Loucy (cell line): ENCODE measurements at regions not wholly inside any gene's neighbourhood (a gene's known extent, or its start where the extent isn't known, plus 50 kb on each side); places are given as distances from the start of the nearest gene placed in this dataset.

Experiments
- H2AFZ ChIP-seq: fragments of 200-600 bp; sonication (generic); 2 replicates; pipeline ENCODE4 v1.6.0; 2016; ENCODE audit warnings: antibody characterized with exemption, mild to moderate bottlenecking, low read length, moderate library complexity
- H3F3A ChIP-seq: fragments of 200-600 bp; 2 replicates; pipeline ENCODE4 v1.6.0; 2016; ENCODE audit warnings: antibody characterized with exemption, low read depth, mild to moderate bottlenecking
- H3K27me3 ChIP-seq: fragments of 200-600 bp; sonication (generic); 2 replicates; pipeline ENCODE4 v1.6.1; 2014; ENCODE audit warnings: low read length, mild to moderate bottlenecking; ENCODE audit not compliant: insufficient read depth, poor library complexity, severe bottlenecking
- H3K36me3 ChIP-seq: fragments of 200-600 bp; sonication (generic); 2 replicates; pipeline ENCODE4 v1.6.1; 2016; ENCODE audit warnings: low read length; ENCODE audit not compliant: insufficient read depth
- H3K4me1 ChIP-seq: fragments of 200-600 bp; sonication (generic); 2 replicates; pipeline ENCODE4 v1.5.1; 2014; ENCODE audit warnings: low read length, mild to moderate bottlenecking; ENCODE audit not compliant: insufficient read depth, poor library complexity, severe bottlenecking
- H3K4me2 ChIP-seq: fragments of 200-600 bp; sonication (generic); 2 replicates; pipeline ENCODE4 v1.6.0; 2014; ENCODE audit warnings: antibody characterized with exemption, low read length, low read depth, mild to moderate bottlenecking; ENCODE audit not compliant: poor library complexity, severe bottlenecking
- H3K4me3 ChIP-seq: fragments of 200-600 bp; sonication (generic); 2 replicates; pipeline ENCODE4 v1.5.1; 2014; ENCODE audit warnings: low read length, mild to moderate bottlenecking, mixed read lengths; ENCODE audit not compliant: poor library complexity, severe bottlenecking
- H3K79me2 ChIP-seq: fragments of 200-600 bp; sonication (generic); 2 replicates; pipeline ENCODE4 v1.6.1; 2014; ENCODE audit warnings: low read length; ENCODE audit not compliant: insufficient read depth
- H3K9ac ChIP-seq: fragments of 200-600 bp; sonication (generic); 2 replicates; pipeline ENCODE4 v1.6.0; 2014; ENCODE audit warnings: mild to moderate bottlenecking, low read depth, low read length, moderate library complexity; ENCODE audit not compliant: poor library complexity, severe bottlenecking
- H3K9me2 ChIP-seq: fragments of 200-600 bp; sonication (generic); replicated peaks from 2 replicates; pipeline ENCODE4 v1.6.1; 2016; ENCODE audit warnings: low read depth, low read length, mixed read lengths
- H3K9me3 ChIP-seq: fragments of 200-600 bp; sonication (generic); 2 replicates; pipeline ENCODE4 v1.6.1; 2014; ENCODE audit warnings: mild to moderate bottlenecking, antibody characterized with exemption, low read length, low read depth; ENCODE audit not compliant: insufficient read depth
- H4K20me1 ChIP-seq: fragments of 200-600 bp; sonication (generic); 2 replicates; pipeline ENCODE4 v1.6.0; 2014; ENCODE audit warnings: antibody characterized with exemption, low read length, mild to moderate bottlenecking; ENCODE audit not compliant: insufficient read depth, poor library complexity, severe bottlenecking
- CTCF ChIP-seq: fragments of 200-600 bp; sonication (generic); conservative IDR thresholded peaks from 2 replicates; pipeline ENCODE4 v1.5.1; 2014; ENCODE audit warnings: mild to moderate bottlenecking, antibody characterized with exemption, low read length
- EZH2phosphoT487 ChIP-seq: fragments of 200-600 bp; IDR thresholded peaks from 2 replicates; pipeline ENCODE4 v1.6.1; 2018; ENCODE audit warnings: antibody characterized with exemption, mild to moderate bottlenecking, moderate library complexity, borderline replicate concordance

GRCh38 chr13:76796851-76797250 lies 89.4 kb downstream of the KCTD12 start:
- H2AFZ ChIP-seq = peak overlapping the region; percentile 42; the same call in 1 of the 2 replicates
- H3F3A ChIP-seq = no peaks in the 10 kb centered on the region
- no peak overlapping the region for H3K4me2 ChIP-seq
- H3K9me2 ChIP-seq = no peaks in the 10 kb centered on the region
- H3K36me3 ChIP-seq = no peaks in the 10 kb centered on the region
- no peaks in the 10 kb centered on the region for H3K79me2 ChIP-seq
- H3K9me3 ChIP-seq = no peaks in the 10 kb centered on the region
- H3K27me3 ChIP-seq = no peaks in the 10 kb centered on the region
- no peak for TF ChIP-seq CTCF
- H3K4me3 ChIP-seq = no peak overlapping the region
- no peaks in the 10 kb centered on the region for H3K4me1 ChIP-seq
- no peaks in the 10 kb centered on the region for H4K20me1 ChIP-seq
- H3K9ac ChIP-seq = no peak overlapping the region

GRCh38 chr13:76795701-76796695 lies 90.2 kb downstream of the KCTD12 start:
- Histone ChIP-seq H3K9me3 (no peaks in the 10 kb centered on the region), H3K4me3 (no peak overlapping the region), H2AFZ (no peak overlapping the region), H3K4me2 (no peak overlapping the region), H4K20me1 (no peaks in the 10 kb centered on the region), H3K27me3 (no peaks in the 10 kb centered on the region), H3K79me2 (no peaks in the 10 kb centered on the region), H3K4me1 (no peaks in the 10 kb centered on the region), H3F3A (no peaks in the 10 kb centered on the region), H3K9ac (no peak overlapping the region), H3K36me3 (no peaks in the 10 kb centered on the region), H3K9me2 (no peaks in the 10 kb centered on the region)
- TF ChIP-seq EZH2phosphoT487 (no peak), CTCF (no peak)

- no peak for TF ChIP-seq EZH2phosphoT487
- TF ChIP-seq CTCF = no peak
- Histone ChIP-seq H3K4me1 (no peaks in the 10 kb centered on the region), H3K36me3 (no peaks in the 10 kb centered on the region), H3F3A (no peaks in the 10 kb centered on the region), H3K9me2 (no peaks in the 10 kb centered on the region), H3K27me3 (no peaks in the 10 kb centered on the region), H3K9me3 (no peaks in the 10 kb centered on the region), H3K4me3 (no peak overlapping the region), H3K9ac (no peak overlapping the region), H3K79me2 (no peaks in the 10 kb centered on the region), H4K20me1 (no peaks in the 10 kb centered on the region), H3K4me2 (no peak overlapping the region), H2AFZ (no peak overlapping the region)
These were observed 93.4 kb downstream of the KCTD12 start for GRCh38 chr13:76792731-76793347.
